ENCODE measurements at regions not wholly inside any gene's neighbourhood (a gene's known extent, or its start where the extent isn't known, plus 50 kb on each side); places are given as distances from the start of the nearest gene placed in this dataset.

DNA sequence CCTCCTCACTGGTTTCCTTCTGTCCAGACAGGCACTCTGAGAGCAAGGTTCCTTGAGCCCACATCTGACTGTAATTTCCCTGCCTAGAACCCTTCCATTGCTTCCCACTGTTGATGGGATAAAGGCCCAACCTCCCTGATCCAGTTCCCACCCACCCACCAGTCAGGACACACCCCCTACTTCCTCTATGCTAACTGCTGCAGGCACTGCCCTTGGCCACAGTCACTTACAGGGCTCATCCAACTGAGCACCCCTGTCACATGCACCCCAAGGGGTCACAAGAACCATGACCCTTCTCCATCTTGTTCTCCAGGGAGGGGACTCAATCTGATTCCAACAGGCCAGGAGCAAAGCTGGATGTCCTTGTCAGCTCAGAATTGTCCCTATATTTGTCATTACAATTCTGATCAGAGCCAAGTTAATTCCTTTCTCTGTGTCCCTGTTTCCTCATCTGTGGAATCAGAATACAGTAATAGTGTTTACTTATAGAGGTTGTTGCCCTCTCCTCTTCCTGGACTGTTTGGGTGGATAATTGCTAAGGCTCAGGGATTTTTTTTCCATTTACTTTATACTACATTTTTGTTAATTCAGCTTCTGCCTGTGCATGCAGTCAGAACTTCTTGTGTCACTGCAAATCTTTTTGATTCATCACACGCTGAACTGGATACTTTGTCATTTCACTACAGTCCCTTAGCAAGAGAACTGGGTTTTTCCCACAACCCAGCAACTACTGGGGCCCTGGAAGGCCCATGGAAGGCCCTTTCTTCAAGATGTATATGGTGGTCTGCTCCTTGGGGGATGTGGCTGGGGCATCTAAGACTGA, 105.6 kb upstream of the MAMLD1 start:
- no peaks in the 10 kb centered on the region for H3K4me1 ChIP-seq (ENCODE audit: insufficient read depth, low read length)
- H3K4me3 ChIP-seq (replicated peaks in 1 of 3; ENCODE audit: insufficient read depth in 1 of 3, low read depth in 2 of 3, low read length in 3 of 3): no peak overlapping the region
- H3K9me3 ChIP-seq (ENCODE audit: low read length): no peaks in the 10 kb centered on the region
- no peak overlapping the region for H2AFZ ChIP-seq (ENCODE audit: low read length)
- no peak for ATAC-seq
- no peaks in the 10 kb centered on the region for H4K20me1 ChIP-seq (ENCODE audit: insufficient read depth, low read length)
- no TSS peak for BruUV-seq (replicated peaks)
- no peaks in the 10 kb centered on the region for H3K79me2 ChIP-seq (ENCODE audit: insufficient read depth, low read length)
- no peak overlapping the region for H3K4me2 ChIP-seq (ENCODE audit: low read depth, low read length)
- CTCF ChIA-PET (ENCODE audit: low intra/inter-chr PET ratio, low total read pairs): no interaction called here
- H3K36me3 ChIP-seq (replicated peaks in 1 of 2; ENCODE audit: control insufficient read depth in 1 of 2, insufficient read depth in 2 of 2, low read length in 2 of 2): no peaks in the 10 kb centered on the region
- POLR2A ChIA-PET: no interaction called here
- intact Hi-C loops (cut with micrococcal nuclease; ENCODE audit: unreplicated experiment) (no loop called here), in situ Hi-C loops (cut with HindIII; ENCODE audit: extremely low pct_ligation_motif_present, low pct_unique_long_range_greater_than_20kb) (no loop called here)
- TF ChIP-seq, protein P1, sequence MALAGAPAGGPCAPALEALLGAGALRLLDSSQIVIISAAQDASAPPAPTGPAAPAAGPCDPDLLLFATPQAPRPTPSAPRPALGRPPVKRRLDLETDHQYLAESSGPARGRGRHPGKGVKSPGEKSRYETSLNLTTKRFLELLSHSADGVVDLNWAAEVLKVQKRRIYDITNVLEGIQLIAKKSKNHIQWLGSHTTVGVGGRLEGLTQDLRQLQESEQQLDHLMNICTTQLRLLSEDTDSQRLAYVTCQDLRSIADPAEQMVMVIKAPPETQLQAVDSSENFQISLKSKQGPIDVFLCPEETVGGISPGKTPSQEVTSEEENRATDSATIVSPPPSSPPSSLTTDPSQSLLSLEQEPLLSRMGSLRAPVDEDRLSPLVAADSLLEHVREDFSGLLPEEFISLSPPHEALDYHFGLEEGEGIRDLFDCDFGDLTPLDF (CRISPR knock-in tag; IDR thresholded peaks at IDR 0.05): no peak
- TF ChIP-seq HDAC2 (CRISPR knock-in tag; IDR thresholded peaks at IDR 0.05): no peak
- no peak for TF ChIP-seq ZNF207 (IDR thresholded peaks at IDR 0.05; ENCODE audit: borderline replicate concordance)
- TF ChIP-seq CHD4 (IDR thresholded peaks at IDR 0.05; ENCODE audit: borderline replicate concordance, low read length): no peak
- TF ChIP-seq ZNF263 (CRISPR knock-in tag; IDR thresholded peaks at IDR 0.05): no peak
- no peaks in the 10 kb centered on the region for H3K27me3 ChIP-seq (ENCODE audit: control insufficient read depth in 1 of 2, insufficient read depth in 2 of 2, low read length in 2 of 2)
- no peak overlapping the region for H3K27ac ChIP-seq (ENCODE audit: extremely low read length, insufficient read depth, low read length)
- DNase-seq (ENCODE audit: low spot score): no peak
- 0% methylated on average over 1 of the region's 1 CpG for WGBS (ENCODE audit: low lambda C conversion rate)
- no peak for FAIRE-seq
- H3K9ac ChIP-seq (ENCODE audit: insufficient read depth, low read depth, low read length): no peak overlapping the region

- Histone ChIP-seq H3K9me3 (ENCODE audit: low read length) (no peaks in the 10 kb centered on the region), H3K4me3 (replicated peaks in 1 of 3; ENCODE audit: insufficient read depth in 1 of 3, low read depth in 2 of 3, low read length in 3 of 3) (no peak overlapping the region), H2AFZ (ENCODE audit: low read length) (no peak overlapping the region), H3K4me2 (ENCODE audit: low read depth, low read length) (no peak overlapping the region), H3K9ac (ENCODE audit: insufficient read depth, low read depth, low read length) (no peak overlapping the region), H3K27ac (ENCODE audit: extremely low read length, insufficient read depth, low read length) (no peak overlapping the region), H3K4me1 (ENCODE audit: insufficient read depth, low read length) (no peaks in the 10 kb centered on the region), H3K27me3 (ENCODE audit: control insufficient read depth in 1 of 2, insufficient read depth in 2 of 2, low read length in 2 of 2) (no peaks in the 10 kb centered on the region), H4K20me1 (ENCODE audit: insufficient read depth, low read length) (no peaks in the 10 kb centered on the region), H3K36me3 (replicated peaks in 1 of 2; ENCODE audit: control insufficient read depth in 1 of 2, insufficient read depth in 2 of 2, low read length in 2 of 2) (no peaks in the 10 kb centered on the region), H3K79me2 (ENCODE audit: insufficient read depth, low read length) (no peaks in the 10 kb centered on the region)
- POLR2A ChIA-PET: no interaction called here
- FAIRE-seq: no peak
- TF ChIP-seq ELF1 (CRISPR knock-in tag; IDR thresholded peaks at IDR 0.05): no peak
- no peak for TF ChIP-seq POLR2AphosphoS2 (IDR thresholded peaks at IDR 0.05; ENCODE audit: low read depth, low read length)
- TF ChIP-seq MAFF (IDR thresholded peaks at IDR 0.05; ENCODE audit: low read depth, low read length): no peak
- TF ChIP-seq ZNF234 (CRISPR knock-in tag; conservative IDR thresholded peaks at IDR 0.05): no peak
- TF ChIP-seq, protein P1 (CRISPR knock-in tag; IDR thresholded peaks at IDR 0.05): no peak
- no peak for DNase-seq (ENCODE audit: low spot score)
- no TSS peak for BruUV-seq (replicated peaks)
- no peak for ATAC-seq
- WGBS (ENCODE audit: low lambda C conversion rate): 75% methylated on average over 1 of the region's 1 CpG
- CTCF ChIA-PET (ENCODE audit: low intra/inter-chr PET ratio, low total read pairs): no interaction called here
- in situ Hi-C loops (cut with HindIII; ENCODE audit: extremely low pct_ligation_motif_present, low pct_unique_long_range_greater_than_20kb): no loop called here
- intact Hi-C loops (cut with micrococcal nuclease; ENCODE audit: unreplicated experiment): no loop called here
Observed at GRCh38 chrX:150258176-150258425, 105.0 kb upstream of the MAMLD1 start.

All from HepG2 (cell line).